LNCAP (cell line): ENCODE measurements at regions not wholly inside any gene's neighbourhood (a gene's known extent, or its start where the extent isn't known, plus 50 kb on each side); places are given as distances from the start of the nearest gene placed in this dataset.

Experiments used
- TF ChIP-seq, protein P1 (sequence below): fragments of 450-650 bp; IDR thresholded peaks from 2 replicates; pipeline ENCODE4 v1.5.1; 2017; ENCODE audit warnings: mild to moderate bottlenecking

DNA sequence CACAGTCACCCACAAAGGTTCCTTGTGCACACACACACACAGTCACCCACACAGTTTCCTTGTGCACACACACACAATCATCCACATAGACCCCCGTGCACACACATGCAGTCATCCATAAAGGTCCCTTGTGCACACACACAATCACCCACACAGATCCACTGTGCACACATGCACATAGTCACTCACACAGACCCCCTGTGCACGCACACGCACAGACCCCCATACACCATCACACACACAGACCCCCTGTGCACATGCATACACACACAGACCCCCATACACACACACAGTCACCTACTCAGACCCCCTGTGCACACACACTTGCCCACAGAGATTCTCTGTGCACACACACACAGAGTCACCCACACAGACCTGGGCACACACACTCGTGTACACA, 107.1 kb downstream of the HSPH1 start:
- TF ChIP-seq, protein P1, sequence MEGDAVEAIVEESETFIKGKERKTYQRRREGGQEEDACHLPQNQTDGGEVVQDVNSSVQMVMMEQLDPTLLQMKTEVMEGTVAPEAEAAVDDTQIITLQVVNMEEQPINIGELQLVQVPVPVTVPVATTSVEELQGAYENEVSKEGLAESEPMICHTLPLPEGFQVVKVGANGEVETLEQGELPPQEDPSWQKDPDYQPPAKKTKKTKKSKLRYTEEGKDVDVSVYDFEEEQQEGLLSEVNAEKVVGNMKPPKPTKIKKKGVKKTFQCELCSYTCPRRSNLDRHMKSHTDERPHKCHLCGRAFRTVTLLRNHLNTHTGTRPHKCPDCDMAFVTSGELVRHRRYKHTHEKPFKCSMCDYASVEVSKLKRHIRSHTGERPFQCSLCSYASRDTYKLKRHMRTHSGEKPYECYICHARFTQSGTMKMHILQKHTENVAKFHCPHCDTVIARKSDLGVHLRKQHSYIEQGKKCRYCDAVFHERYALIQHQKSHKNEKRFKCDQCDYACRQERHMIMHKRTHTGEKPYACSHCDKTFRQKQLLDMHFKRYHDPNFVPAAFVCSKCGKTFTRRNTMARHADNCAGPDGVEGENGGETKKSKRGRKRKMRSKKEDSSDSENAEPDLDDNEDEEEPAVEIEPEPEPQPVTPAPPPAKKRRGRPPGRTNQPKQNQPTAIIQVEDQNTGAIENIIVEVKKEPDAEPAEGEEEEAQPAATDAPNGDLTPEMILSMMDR = no peak

DNA sequence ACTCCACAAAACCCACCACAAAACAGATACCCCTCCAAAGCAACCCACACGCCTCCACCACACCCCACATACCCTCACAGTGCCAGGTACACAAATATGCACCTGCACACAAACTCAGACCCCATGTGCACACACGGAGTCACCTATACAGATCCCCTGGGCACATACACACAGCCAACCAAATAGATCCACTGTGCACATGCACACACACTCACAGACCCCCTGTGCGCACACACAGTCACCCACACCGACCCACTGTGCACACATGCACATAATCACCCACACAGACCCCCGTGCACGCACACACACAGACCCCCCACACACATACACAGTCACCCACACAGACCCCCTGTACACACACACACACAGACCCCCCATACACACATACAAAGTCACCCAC, 107.8 kb downstream of the HSPH1 start:
- TF ChIP-seq, protein P1 = no peak

DNA sequence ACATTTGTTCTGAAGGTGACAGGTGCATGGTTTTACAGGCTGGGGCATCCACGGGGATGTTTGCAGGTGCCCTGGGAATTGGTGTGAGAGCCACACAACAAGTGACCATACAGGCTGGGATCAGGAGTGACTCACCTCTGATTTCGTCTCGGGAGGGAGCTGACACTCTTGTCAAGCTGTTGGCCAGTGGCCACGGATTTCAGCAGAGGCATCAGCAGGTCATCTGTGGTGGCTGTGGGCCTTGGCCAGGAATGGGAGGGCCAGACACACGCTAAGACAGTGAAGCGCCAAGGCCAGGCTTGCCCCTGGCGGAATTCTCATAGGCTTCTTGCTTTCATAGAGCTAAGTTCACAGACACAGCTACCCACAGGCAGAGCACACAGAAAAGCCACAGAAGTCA, 108.6 kb downstream of the HSPH1 start:
- TF ChIP-seq, protein P1 = no peak

DNA sequence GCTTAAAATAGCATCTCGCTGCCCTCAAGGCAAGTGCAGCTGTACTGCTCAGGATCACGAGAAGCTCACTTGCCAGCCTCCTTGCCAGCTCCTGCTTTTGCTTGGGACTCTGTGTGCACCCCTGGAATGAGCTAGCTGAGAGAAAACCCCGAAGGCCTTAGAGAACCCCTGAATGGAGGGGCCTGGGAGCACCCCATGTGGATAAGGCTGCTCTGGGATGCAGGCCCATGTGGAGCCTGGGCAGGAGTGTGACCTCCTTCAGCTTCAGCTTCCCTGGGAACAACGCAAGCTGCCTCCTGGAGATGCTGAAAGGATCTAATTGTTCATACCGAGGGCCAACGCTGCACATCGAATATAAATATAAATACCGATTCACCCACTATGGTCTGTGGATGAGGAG, 109.2 kb downstream of the HSPH1 start:
- TF ChIP-seq, protein P1 = no peak

DNA sequence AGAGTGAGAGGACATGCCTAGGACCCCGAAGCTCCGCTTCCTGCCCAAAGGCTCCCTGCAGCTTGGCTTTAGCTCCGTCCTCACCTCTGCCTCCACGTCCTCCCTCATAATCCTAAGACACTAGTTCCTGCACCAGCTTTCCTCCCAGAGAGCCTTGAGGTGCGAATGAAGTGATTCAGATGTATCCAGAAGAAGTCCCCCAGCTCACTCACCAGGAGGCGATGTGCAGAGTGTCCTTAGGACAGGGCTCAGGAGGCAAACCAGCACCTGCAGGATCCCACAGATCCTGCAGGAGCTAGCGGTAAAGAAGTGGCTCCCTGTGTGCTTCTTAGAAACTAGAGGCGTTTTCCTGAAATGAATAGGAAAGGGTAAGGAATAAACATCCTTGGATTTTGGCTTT, 109.7 kb downstream of the HSPH1 start:
- TF ChIP-seq, protein P1 = no peak

DNA sequence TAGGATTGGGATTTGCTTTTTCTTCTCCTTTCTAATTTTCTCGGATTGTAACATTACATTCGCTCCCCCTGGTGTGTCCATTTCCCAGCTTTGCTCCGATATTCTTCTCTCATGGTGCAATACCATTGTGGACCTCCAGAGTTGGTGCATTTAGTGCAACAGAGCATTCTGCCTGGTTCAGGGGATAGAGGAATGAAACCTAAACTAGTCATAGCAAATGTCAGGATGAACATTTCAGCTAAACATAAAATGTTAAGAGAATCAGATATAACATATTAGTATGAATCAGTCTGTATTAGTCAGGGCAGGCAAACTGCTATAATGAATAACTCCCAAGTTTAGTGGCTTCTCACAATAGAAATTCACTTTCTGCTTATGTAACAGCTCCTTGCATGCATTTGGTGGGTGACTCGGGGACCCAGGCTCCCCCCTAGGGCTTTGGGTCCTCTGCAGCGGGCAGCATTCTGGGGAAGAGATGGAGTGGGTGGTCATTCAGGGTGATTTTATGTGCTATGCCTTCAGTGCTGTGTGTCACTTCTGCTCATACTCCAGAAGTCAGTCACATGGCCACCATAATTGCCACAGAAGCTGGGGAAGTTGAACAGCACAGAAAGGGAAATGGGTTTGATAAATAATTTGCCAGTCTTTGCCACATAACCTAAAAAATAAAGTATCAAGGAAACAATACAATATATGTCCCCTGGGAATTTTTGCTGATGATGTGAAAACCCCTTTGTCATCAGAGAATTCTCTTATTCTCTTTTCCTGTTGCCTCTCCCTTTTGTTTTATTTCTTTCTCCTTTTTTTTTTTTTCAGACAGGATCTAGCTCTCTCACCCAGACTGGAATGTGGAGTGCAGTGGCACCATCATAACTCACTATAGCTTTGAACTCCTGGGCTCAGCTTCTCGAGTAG, 111.0 kb downstream of the HSPH1 start:
- TF ChIP-seq, protein P1 = no peak

DNA sequence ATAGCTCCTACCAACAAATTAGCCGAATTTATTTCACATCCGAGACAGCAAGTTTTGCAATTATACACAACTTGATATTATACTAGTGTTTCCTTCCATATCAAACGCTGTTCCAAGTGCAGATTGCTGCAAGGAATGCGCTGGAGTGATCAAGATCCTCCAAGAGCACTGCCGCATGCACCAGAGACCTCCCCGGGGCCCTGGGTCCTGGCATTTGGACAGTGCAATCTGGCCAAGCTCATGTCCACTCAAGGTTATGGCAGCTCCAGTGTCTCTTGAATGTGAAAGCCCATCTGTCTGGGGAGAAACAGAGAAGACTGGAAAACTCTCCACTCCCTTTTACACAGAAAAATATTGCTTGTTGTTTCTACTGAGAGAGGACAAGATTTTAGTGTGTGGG, 111.9 kb downstream of the HSPH1 start:
- TF ChIP-seq, protein P1 = no peak
